ENCODE measurements at regions not wholly inside any gene's neighbourhood (a gene's known extent, or its start where the extent isn't known, plus 50 kb on each side); places are given as distances from the start of the nearest gene placed in this dataset.
"Not testable (repeated sequence)": the region's sequence is repeated elsewhere in the genome, so short reads cannot be mapped to it uniquely, and the experiment has no call there.

DNA sequence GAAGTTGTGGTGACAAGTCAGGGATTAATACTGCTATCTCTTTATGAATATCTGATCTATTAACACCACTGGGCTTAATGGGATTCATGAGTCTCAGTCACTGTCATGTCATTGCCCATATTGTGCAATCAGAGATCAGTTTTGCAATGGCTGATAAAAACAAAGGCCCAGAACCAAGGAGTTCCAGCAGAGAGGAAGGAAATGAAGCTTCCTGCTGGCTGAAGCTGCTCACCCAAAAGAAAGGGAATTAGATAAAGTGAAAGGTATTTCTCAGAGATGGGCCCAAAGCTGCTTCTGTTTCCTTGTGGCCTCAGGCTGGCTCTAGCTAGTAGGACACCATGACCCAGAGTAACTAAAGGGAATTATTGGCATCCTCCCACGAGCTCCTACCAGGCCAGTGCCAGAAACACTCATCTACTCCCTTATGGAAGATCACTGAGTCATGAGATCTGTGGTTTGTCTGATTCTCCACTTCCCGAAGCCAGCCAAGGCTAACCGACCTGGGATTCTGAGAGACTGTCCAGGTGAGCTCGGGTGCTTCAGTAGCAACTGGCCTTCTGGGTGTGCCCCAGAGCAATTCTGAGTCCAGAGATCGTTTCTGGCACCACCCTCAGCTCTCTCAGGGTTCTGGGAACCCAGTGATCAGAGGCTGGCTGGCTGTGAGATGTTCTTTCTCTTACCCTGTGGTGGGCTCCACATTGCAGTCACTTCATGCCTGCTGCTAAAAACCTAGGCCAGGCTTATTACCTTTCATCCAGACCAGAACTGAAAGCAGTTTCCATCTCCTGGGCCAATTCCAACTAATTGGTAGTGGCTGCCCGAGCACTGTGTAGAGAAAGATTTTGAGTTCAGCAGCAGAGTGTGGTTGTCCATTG lies 129.5 kb upstream of the PELI1 start:
- ATAC-seq (replicated peaks) (no peak), DNase-seq (no peak)

GRCh38 chr2:64274399-64275173 lies 130.4 kb upstream of the PELI1 start:
- Mint-ChIP-seq H3K9me3 (peaks cover 6 to 10% of the 10 kb centered on the region in 2 donors), H3K4me1 (peaks cover 18 to 25% of the 10 kb centered on the region in 2 donors), H3K36me3 (peaks cover 5 to 9% of the 10 kb centered on the region in 2 donors), H3K27me3 (no peaks in the 10 kb centered on the region), H3K27ac (no peak overlapping the region), H3K4me3 (no peak overlapping the region)
- no peak for ATAC-seq (replicated peaks)
- DNase-seq: no peak

More for the DNA sequence above, 129.5 kb upstream of the PELI1 start:
- Mint-ChIP-seq H3K36me3 (peaks cover 5 to 9% of the 10 kb centered on the region in 2 donors), H3K4me1 (peaks cover 18 to 25% of the 10 kb centered on the region in 2 donors), H3K27ac (no peak overlapping the region), H3K27me3 (no peaks in the 10 kb centered on the region), H3K4me3 (no peak overlapping the region), H3K9me3 (peaks cover 6 to 10% of the 10 kb centered on the region in 2 donors)

DNA sequence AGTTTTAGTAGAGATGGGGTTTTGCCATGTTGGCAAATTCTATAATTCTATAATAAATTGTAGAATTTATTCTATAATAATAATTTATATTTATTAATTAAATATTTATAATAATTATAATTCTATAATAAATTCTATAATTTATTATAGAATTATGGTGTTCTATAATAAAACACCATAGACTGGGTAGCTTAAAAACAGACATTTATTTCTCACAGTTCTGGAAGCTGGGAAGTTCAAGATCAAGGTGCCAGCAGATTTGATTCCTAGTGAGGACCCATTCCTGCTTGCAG lies 130.9 kb upstream of the PELI1 start:
- H3K9me3 Mint-ChIP-seq: peaks cover 6 to 10% of the 10 kb centered on the region in 2 donors
- no peak overlapping the region for H3K4me3 Mint-ChIP-seq
- peaks cover 18 to 25% of the 10 kb centered on the region in 2 donors for H3K4me1 Mint-ChIP-seq
- peaks cover 5 to 9% of the 10 kb centered on the region in 2 donors for H3K36me3 Mint-ChIP-seq
- no peak for DNase-seq
- H3K27me3 Mint-ChIP-seq: no peaks in the 10 kb centered on the region
- H3K27ac Mint-ChIP-seq: no peak overlapping the region
- ATAC-seq (replicated peaks): no peak

DNA sequence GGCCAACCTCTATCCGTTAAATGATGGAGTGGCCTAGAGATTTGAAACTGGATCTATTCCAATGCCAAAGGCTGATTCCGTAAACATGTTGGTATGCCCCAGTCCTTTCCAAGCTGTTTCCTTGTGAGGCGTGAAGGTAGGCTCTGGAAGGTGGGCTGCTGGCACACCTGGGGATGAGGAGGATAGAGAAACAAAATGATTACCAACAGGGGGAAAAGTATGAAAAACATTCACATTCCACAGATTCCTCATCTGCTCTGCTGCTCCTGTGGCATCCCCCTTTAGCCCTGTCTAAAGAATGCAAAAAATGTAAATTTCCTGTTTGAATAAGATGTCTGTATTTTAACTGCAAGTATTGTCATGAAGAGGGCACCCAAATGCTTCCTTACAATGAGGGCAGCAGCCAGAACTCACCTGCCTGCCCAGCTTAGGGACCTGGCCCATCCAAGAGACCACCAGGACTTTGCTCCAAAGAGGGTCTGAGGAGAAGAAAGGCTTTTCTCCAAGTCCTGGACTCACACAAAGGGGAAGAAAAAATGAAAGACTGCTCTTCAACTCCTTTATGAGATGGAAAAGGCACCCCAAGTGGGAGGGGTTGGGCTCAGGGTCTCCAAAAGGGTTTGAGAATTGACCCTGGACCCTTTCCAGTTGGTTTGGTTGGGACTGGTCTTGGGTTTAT lies 132.3 kb upstream of the PELI1 start:
- no peaks in the 10 kb centered on the region for H3K36me3 Mint-ChIP-seq
- no peaks in the 10 kb centered on the region for H3K27me3 Mint-ChIP-seq
- H3K4me3 Mint-ChIP-seq: no peak overlapping the region
- peaks cover 18 to 25% of the 10 kb centered on the region in 2 donors for H3K4me1 Mint-ChIP-seq
- H3K27ac Mint-ChIP-seq: no peak overlapping the region
- no peaks in the 10 kb centered on the region for H3K9me3 Mint-ChIP-seq
- no peak for DNase-seq
- no peak for ATAC-seq (replicated peaks)

GRCh38 chr2:64277101-64277849 lies 133.1 kb upstream of the PELI1 start:
- ATAC-seq (replicated peaks): peak; percentile 31 to 34
- Mint-ChIP-seq H3K4me3 (no peak overlapping the region), H3K9me3 (no peaks in the 10 kb centered on the region)

DNA sequence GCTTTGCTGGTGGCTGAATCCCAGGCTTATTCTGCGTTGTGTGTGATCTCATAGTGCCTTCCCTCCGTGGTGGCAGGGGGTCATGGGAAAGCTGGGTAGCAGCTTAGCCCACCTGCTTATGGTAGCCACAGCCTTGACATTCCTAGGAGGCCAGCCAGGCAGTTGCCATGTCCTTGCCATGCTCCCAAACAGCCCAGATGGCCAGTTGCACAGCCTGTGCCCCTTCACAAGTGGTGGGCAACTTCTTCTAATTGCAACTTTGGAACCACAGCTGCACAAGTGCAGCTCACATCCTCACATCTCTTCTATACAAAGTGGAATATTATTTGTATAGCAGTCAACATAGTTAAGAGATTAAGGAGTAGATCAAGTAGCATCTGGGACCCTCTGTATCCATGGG lies 136.6 kb upstream of the PELI1 start:
- not testable (repeated sequence) for ATAC-seq (replicated peaks); H3K9me3 Mint-ChIP-seq; H3K27ac Mint-ChIP-seq; DNase-seq; H3K4me3 Mint-ChIP-seq; H3K36me3 Mint-ChIP-seq; H3K4me1 Mint-ChIP-seq; H3K27me3 Mint-ChIP-seq

More at GRCh38 chr2:64277101-64277849, 133.1 kb upstream of the PELI1 start:
- Mint-ChIP-seq H3K36me3 (no peaks in the 10 kb centered on the region), H3K4me1 (peaks cover 18 to 25% of the 10 kb centered on the region in 2 donors), H3K27ac (peak overlapping the region; percentile 31), H3K27me3 (no peaks in the 10 kb centered on the region)
- DNase-seq: no peak

DNA sequence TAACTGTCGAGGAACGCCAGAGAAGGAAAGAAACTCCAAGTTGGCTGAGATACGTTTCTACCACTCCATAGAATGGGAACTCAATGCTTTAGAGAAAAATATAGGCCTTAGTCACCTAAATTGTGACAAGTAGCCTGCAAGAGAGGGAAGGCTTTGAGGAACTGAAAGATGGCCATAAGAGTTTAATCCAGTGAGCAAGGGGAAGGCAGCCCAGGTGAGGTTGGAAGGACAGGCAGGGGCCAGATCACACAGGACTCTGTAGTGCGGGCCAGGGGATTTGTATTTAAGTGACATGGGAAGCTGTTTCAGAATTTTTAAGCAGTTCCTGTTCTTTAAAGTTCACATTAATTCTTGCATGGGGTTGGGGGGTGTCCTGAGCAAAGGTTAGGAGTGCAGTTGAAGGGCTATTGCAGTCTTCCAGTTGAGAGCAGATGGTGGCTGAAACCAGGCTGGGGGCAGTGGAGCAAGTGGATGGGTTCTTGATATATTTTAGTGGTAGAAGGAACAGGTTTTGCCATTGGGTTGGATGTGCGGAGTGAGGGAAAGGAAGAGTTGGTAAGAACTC lies 138.9 kb upstream of the PELI1 start:
- Mint-ChIP-seq H3K9me3 (no peaks in the 10 kb centered on the region), H3K27ac (no peak overlapping the region), H3K4me1 (no peaks in the 10 kb centered on the region), H3K4me3 (no peak overlapping the region), H3K27me3 (no peaks in the 10 kb centered on the region), H3K36me3 (no peaks in the 10 kb centered on the region)
- ATAC-seq (replicated peaks) (peak; percentile 77 to 85), DNase-seq (no peak)

- Mint-ChIP-seq H3K4me3 (no peak overlapping the region), H3K36me3 (no peaks in the 10 kb centered on the region), H3K27me3 (no peaks in the 10 kb centered on the region), H3K27ac (no peak overlapping the region), H3K9me3 (no peaks in the 10 kb centered on the region), H3K4me1 (no peaks in the 10 kb centered on the region)
- ATAC-seq (replicated peaks) (peak; percentile 88 to 92), DNase-seq (no peak)
These were observed 139.6 kb upstream of the PELI1 start for GRCh38 chr2:64283641-64284361.

DNA sequence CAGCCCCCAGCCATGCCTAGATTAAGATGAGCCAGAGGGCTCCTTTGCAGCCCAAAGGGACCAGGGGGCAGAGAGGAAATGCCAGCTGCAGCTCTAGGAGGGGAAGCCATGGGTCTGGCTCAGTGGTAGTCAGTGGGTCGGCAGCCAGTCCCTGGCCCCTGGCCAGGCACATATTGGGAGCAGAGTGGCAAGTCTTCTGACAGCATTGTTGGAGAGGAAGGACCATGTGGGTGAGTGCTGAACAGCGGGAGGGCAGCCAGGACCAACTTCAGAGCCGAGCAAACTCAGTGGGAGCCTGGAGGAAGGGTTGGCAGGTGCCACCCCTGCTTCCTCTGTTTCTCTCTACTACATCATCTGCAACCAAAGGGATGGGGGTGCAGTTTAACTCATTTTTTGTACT lies 140.5 kb upstream of the PELI1 start:
- Mint-ChIP-seq H3K36me3 (no peaks in the 10 kb centered on the region), H3K27me3 (no peaks in the 10 kb centered on the region), H3K4me1 (no peaks in the 10 kb centered on the region), H3K4me3 (no peak overlapping the region), H3K9me3 (no peaks in the 10 kb centered on the region), H3K27ac (no peak overlapping the region)
- DNase-seq: no peak
- ATAC-seq (replicated peaks): no peak

DNA sequence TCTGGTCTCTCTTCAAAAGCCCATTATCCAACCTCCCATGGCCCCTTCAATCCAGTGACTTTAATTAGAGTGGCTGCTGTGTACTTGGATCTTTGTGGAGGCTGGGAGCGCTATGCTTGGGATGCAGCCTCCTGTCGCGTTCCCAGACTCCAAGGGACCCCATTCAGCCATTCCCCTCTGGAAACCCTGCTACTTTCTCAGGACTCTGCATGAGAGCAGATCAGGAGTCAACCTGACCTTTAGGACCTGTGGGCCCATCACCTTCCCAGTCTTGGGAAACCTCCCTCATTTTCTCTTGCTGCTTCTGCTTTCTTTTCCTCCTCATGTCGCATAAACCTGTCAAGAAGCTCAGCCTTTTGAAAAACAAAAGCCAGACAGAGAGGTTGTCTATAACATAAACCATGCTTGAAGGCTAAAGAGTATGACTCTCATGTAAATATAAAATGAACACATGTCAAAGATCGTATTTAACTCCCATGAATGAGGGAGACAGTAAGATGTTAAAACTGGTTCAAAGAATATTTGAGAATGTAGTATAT lies 143.1 kb upstream of the PELI1 start:
- DNase-seq (no peak), ATAC-seq (replicated peaks) (no peak)
- Mint-ChIP-seq H3K4me1 (peaks cover 4 to 6% of the 10 kb centered on the region in 2 donors), H3K9me3 (no peaks in the 10 kb centered on the region), H3K36me3 (peaks cover 0 to 1% of the 10 kb centered on the region in 2 donors), H3K27ac (no peak overlapping the region), H3K4me3 (no peak overlapping the region), H3K27me3 (no peaks in the 10 kb centered on the region)

DNA sequence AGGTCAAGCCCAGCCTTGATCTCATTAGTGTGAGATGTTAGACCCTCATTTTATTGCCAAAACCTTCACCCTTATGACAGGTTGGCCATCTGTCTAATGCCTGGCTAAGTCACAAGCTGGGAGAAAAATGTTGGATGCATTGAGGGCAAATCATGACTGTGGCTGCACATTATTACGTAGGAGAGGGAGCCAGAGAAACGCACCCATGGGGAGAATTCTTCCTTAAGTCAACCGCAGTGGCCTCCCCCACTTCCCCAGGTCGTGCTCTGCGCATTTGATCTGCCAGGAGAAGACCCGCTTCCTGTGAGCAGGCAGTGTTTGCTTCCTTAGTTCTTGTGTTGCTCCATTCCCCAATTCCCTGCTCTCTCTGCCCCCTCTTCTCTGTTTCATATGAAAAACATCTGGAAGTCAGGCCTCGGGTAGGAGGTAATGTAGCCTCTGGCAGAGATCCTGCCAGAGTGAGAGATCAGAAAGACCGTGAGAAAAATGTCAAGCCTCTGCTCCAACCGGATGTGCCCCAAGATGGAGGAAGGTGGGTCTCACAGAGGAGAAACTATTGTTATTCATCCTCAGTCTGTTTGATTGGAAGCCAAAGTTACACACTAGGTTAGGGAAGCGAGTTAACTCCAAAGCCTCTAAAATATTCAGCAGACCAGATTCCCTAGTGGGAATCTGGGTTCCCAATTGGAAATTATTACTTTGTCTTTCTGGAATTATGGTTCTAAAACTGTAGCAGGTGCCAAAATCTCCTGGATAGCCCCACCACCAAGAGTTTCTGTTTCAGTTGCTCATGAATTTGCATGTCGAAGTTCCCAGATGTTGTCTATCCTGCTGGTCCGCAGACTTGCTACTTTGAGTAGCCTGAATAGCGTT lies 144.3 kb upstream of the PELI1 start:
- no peaks in the 10 kb centered on the region for H3K9me3 Mint-ChIP-seq
- DNase-seq: no peak
- peaks cover 0 to 1% of the 10 kb centered on the region in 2 donors for H3K36me3 Mint-ChIP-seq
- no peak overlapping the region for H3K4me3 Mint-ChIP-seq
- H3K27ac Mint-ChIP-seq: no peak overlapping the region
- no peak for ATAC-seq (replicated peaks)
- H3K4me1 Mint-ChIP-seq: peaks cover 4 to 6% of the 10 kb centered on the region in 2 donors
- peaks cover 0 to 4% of the 10 kb centered on the region in 2 donors for H3K27me3 Mint-ChIP-seq

GRCh38 chr2:64289251-64289650 lies 145.0 kb upstream of the PELI1 start:
- no peaks in the 10 kb centered on the region for H3K9me3 Mint-ChIP-seq
- H3K36me3 Mint-ChIP-seq: peaks cover 0 to 1% of the 10 kb centered on the region in 2 donors
- H3K27me3 Mint-ChIP-seq: peaks cover 0 to 4% of the 10 kb centered on the region in 2 donors
- ATAC-seq (replicated peaks) (no peak), DNase-seq (no peak)
- H3K4me3 Mint-ChIP-seq: no peak overlapping the region
- peaks cover 4 to 6% of the 10 kb centered on the region in 2 donors for H3K4me1 Mint-ChIP-seq
- H3K27ac Mint-ChIP-seq: no peak overlapping the region

Data from stimulated activated naive B cell treated with anti-CD40 and anti-IgM and Interleukin-4, amounts not matched to agents 10 μg/mL and 1 μg/mL and 100 μg/mL, for 72 hours (primary cell).